H1 (cell line): ENCODE measurements at regions not wholly inside any gene's neighbourhood (a gene's known extent, or its start where the extent isn't known, plus 50 kb on each side); places are given as distances from the start of the nearest gene placed in this dataset.

Experiments used
- CTCF ChIA-PET: fragments of 300-600 bp; sonication (Branson Sonifier 250); formaldehyde crosslinking; loops from one replicate; lab custom pipeline; 2021; ENCODE audit not compliant: partially characterized antibody; lab: Charles Lee
- POLR2A ChIA-PET: fragments of 300-600 bp; sonication (Branson Sonifier 250); formaldehyde crosslinking; loops from one replicate; lab custom pipeline; 2021; ENCODE audit warnings: inconsistent platforms; ENCODE audit not compliant: partially characterized antibody; lab: Charles Lee
- DNase-seq, 2 experiments: peaks; one replicate each; pipeline versions ENCODE4 v3.0.0 to v3.0.0-alpha.2; 2010 to 2022; ENCODE audit warnings: low spot score in 2 of 2, low read depth in 1 of 2, mixed read lengths in 1 of 2
- FAIRE-seq: peaks from 2 replicates; lab custom pipeline; 2011; peaks lifted over from hg19 to GRCh38; lab: Jason Lieb, UNC
- H2AFZ ChIP-seq: 2 replicates; pipeline ENCODE4 v1.8.1; 2012; ENCODE audit warnings: low read length, inconsistent platforms
- H2AK5ac ChIP-seq: 2 replicates; pipeline ENCODE4 v1.6.1; 2013; ENCODE audit warnings: low read depth, low read length
- H2BK120ac ChIP-seq: replicated peaks from 2 replicates; pipeline ENCODE3; 2013; ENCODE audit warnings: low read depth, low read length, inconsistent platforms
- H2BK12ac ChIP-seq: 2 replicates; pipeline ENCODE4 v1.6.1; 2013; ENCODE audit warnings: low read depth, low read length
- H2BK15ac ChIP-seq: 2 replicates; pipeline ENCODE4 v1.6.1; 2013; ENCODE audit warnings: low read length
- H2BK20ac ChIP-seq: 2 replicates; pipeline ENCODE4 v1.6.1; 2013; ENCODE audit warnings: low read length
- H2BK5ac ChIP-seq: 2 replicates; pipeline ENCODE4 v1.6.1; 2013; ENCODE audit warnings: low read depth, low read length
- H3K14ac ChIP-seq: 2 replicates; pipeline ENCODE4 v1.6.1; 2013; ENCODE audit warnings: inconsistent platforms; ENCODE audit not compliant: insufficient read length
- H3K18ac ChIP-seq: 2 replicates; pipeline ENCODE4 v1.6.1; 2013; ENCODE audit warnings: low read length; ENCODE audit errors: extremely low read depth
- H3K23ac ChIP-seq: 2 replicates; pipeline ENCODE4 v1.6.1; 2013; ENCODE audit warnings: inconsistent platforms; ENCODE audit not compliant: insufficient read length
- H3K23me2 ChIP-seq: 2 replicates; pipeline ENCODE4 v1.6.1; 2013; ENCODE audit warnings: low read depth, low read length
- H3K27ac ChIP-seq: 2 replicates; pipeline ENCODE4 v1.6.1; 2011; ENCODE audit warnings: low read depth, low read length, inconsistent platforms
- H3K27me3 ChIP-seq, 4 experiments: replicated peaks in 1 of 4; 1 replicate in 1 of 4; 2 replicates in 3 of 4; pipeline versions ENCODE4 v1.6.1 to v1.8.1; 2011 to 2013; ENCODE audit warnings: low read length in 3 of 4, mild to moderate bottlenecking in 3 of 4, inconsistent platforms in 2 of 4, mixed read lengths in 2 of 4, moderate library complexity in 1 of 4; ENCODE audit not compliant: control insufficient read depth in 3 of 4, insufficient read depth in 3 of 4; ENCODE audit errors: extremely low read depth in 1 of 4
- H3K36me3 ChIP-seq, 4 experiments: 2 replicates each; pipeline versions ENCODE4 v1.6.1 to v1.8.1; 2011 to 2013; ENCODE audit warnings: mild to moderate bottlenecking in 4 of 4, low read length in 3 of 4, moderate library complexity in 2 of 4, control low read depth in 1 of 4, inconsistent platforms in 1 of 4; ENCODE audit not compliant: insufficient read depth in 4 of 4, control insufficient read depth in 2 of 4
- H3K4ac ChIP-seq: replicated peaks from 2 replicates; pipeline ENCODE3; 2013; ENCODE audit warnings: low read length, low read depth, mixed read lengths, inconsistent platforms; ENCODE audit not compliant: insufficient read length
- H3K4me1 ChIP-seq, 4 experiments: replicated peaks in 1 of 4; 1 replicate in 1 of 4; 2 replicates in 3 of 4; pipeline versions ENCODE4 v1.6.1 to v1.8.1; 2011 to 2013; ENCODE audit warnings: low read length in 3 of 4, inconsistent platforms in 2 of 4, mixed read lengths in 1 of 4; ENCODE audit not compliant: insufficient read depth in 4 of 4, control insufficient read depth in 3 of 4
- H3K4me2 ChIP-seq, 2 experiments: 2 replicates each; pipeline versions ENCODE4 v1.6.1 to v1.8.1; 2011 to 2013; ENCODE audit warnings: low read depth in 2 of 2, low read length in 2 of 2, control low read depth in 1 of 2, inconsistent platforms in 1 of 2, mild to moderate bottlenecking in 1 of 2; ENCODE audit not compliant: insufficient read depth in 1 of 2
- H3K4me3 ChIP-seq, 4 experiments: fragments of 200-600, 300-600 bp in 1 of 4; sonication (generic), shearing (Covaris generic), sonication (Bioruptor Twin) in 1 of 4; 2 replicates each; pipeline versions ENCODE4 v1.5.1 to v1.8.1; 2011 to 2016; ENCODE audit warnings: low read length in 4 of 4, low read depth in 3 of 4, control low read depth in 2 of 4, inconsistent platforms in 2 of 4, mild to moderate bottlenecking in 2 of 4, mixed read lengths in 1 of 4, moderate library complexity in 1 of 4; ENCODE audit not compliant: insufficient read depth in 2 of 4; ENCODE audit errors: extremely low read depth in 1 of 4
- H3K56ac ChIP-seq: replicated peaks from 2 replicates; pipeline ENCODE3; 2013; ENCODE audit warnings: low read depth, mild to moderate bottlenecking, mixed read lengths, low read length, inconsistent platforms; ENCODE audit not compliant: insufficient read length
- H3K79me1 ChIP-seq: 2 replicates; pipeline ENCODE4 v1.6.1; 2013; ENCODE audit warnings: low read depth, low read length, control low read depth
- H3K79me2 ChIP-seq, 2 experiments: 2 replicates each; pipeline versions ENCODE4 v1.6.1 to v1.8.1; 2012 to 2013; ENCODE audit warnings: low read length in 2 of 2, mild to moderate bottlenecking in 2 of 2, inconsistent platforms in 1 of 2; ENCODE audit not compliant: insufficient read depth in 2 of 2, control insufficient read depth in 1 of 2
- H3K9ac ChIP-seq, 4 experiments: replicated peaks in 1 of 4; 1 replicate in 1 of 4; 2 replicates in 3 of 4; pipeline versions ENCODE4 v1.6.1 to v1.8.1; 2011 to 2013; ENCODE audit warnings: low read depth in 3 of 4, low read length in 3 of 4, control low read depth in 2 of 4, mild to moderate bottlenecking in 2 of 4, moderate library complexity in 2 of 4, inconsistent platforms in 1 of 4; ENCODE audit errors: extremely low read depth in 1 of 4
- H3K9me3 ChIP-seq, 2 experiments: 2 replicates each; pipeline versions ENCODE4 v1.6.1 to v1.8.1; 2012 to 2013; ENCODE audit warnings: mild to moderate bottlenecking in 2 of 2, moderate library complexity in 2 of 2, control low read depth in 1 of 2, inconsistent platforms in 1 of 2, low read depth in 1 of 2, low read length in 1 of 2, mixed read lengths in 1 of 2; ENCODE audit not compliant: insufficient read depth in 2 of 2
- H4K20me1 ChIP-seq, 2 experiments: replicated peaks in 1 of 2; 2 replicates each; pipeline versions ENCODE3 to v1.8.1; 2011 to 2013; ENCODE audit warnings: inconsistent platforms in 2 of 2, low read length in 2 of 2, mild to moderate bottlenecking in 1 of 2; ENCODE audit not compliant: insufficient read depth in 2 of 2, control insufficient read depth in 1 of 2
- H4K5ac ChIP-seq: 2 replicates; pipeline ENCODE4 v1.6.1; 2013; ENCODE audit warnings: low read length, low read depth, mixed read lengths, inconsistent platforms; ENCODE audit not compliant: insufficient read length
- H4K8ac ChIP-seq: 2 replicates; pipeline ENCODE4 v1.8.0; 2013; ENCODE audit warnings: mild to moderate bottlenecking, moderate library complexity, low read length, inconsistent platforms; ENCODE audit not compliant: insufficient read depth; ENCODE audit errors: extremely low read depth
- H4K91ac ChIP-seq: replicated peaks from 2 replicates; pipeline ENCODE3; 2013; ENCODE audit warnings: low read length, mixed read lengths, inconsistent platforms; ENCODE audit not compliant: insufficient read length
- CBX8 ChIP-seq: fragments of 300-800, 300-1000 bp; sonication (generic); IDR thresholded peaks from 2 replicates; pipeline ENCODE4 v1.7.1; 2016; ENCODE audit warnings: low read depth, low read length, borderline replicate concordance
- CEBPB ChIP-seq: IDR thresholded peaks from 2 replicates; pipeline ENCODE4 v1.6.1; 2012; ENCODE audit warnings: low read depth, low read length
- CHD2 ChIP-seq: IDR thresholded peaks from 2 replicates; pipeline ENCODE4 v1.6.1; 2012; ENCODE audit warnings: low read length, improper control_type of control experiment
- CREB1 ChIP-seq: IDR thresholded peaks from 2 replicates; pipeline ENCODE4 v1.6.1; 2012; ENCODE audit warnings: inconsistent platforms
- JUN ChIP-seq: IDR thresholded peaks from 2 replicates; pipeline ENCODE4 v1.6.1; 2011; ENCODE audit warnings: low read depth, mild to moderate bottlenecking, improper control_type of control experiment, low read length
- JUND ChIP-seq: IDR thresholded peaks from 2 replicates; pipeline ENCODE4 v1.6.1; 2011; ENCODE audit warnings: mild to moderate bottlenecking, improper control_type of control experiment, low read length
- RXRA ChIP-seq: IDR thresholded peaks from 2 replicates; pipeline ENCODE4 v1.6.1; 2011; ENCODE audit warnings: low read depth, mild to moderate bottlenecking, low read length, moderate library complexity; ENCODE audit not compliant: insufficient read depth
- SIX5 ChIP-seq: IDR thresholded peaks from 2 replicates; pipeline ENCODE4 v1.6.1; 2011; ENCODE audit warnings: mild to moderate bottlenecking, low read depth, low read length
- WGBS, 2 experiments: shearing (Covaris generic) in 1 of 2; methylation state at CpG; one replicate each; pipeline versions ENCODE4 v1.1.6 to v1.1.7; 2013 to 2015; ENCODE audit warnings: low lambda C conversion rate in 2 of 2, mixed read lengths in 2 of 2, inconsistent platforms in 1 of 2, low coverage in 1 of 2, missing lambda C conversion rate in 1 of 2; ENCODE audit not compliant: insufficient replicate concordance in 2 of 2, insufficient coverage in 1 of 2, insufficient read length in 1 of 2; ENCODE audit errors: extremely low coverage in 1 of 2, missing lambda C conversion rate in 1 of 2; 5-methylcytosine and 5-hydroxymethylcytosine counted together
- TF ChIP-seq, protein P1 (sequence below): IDR thresholded peaks from 2 replicates; pipeline ENCODE4 v1.6.1; 2012; ENCODE audit warnings: inconsistent platforms

DNA sequence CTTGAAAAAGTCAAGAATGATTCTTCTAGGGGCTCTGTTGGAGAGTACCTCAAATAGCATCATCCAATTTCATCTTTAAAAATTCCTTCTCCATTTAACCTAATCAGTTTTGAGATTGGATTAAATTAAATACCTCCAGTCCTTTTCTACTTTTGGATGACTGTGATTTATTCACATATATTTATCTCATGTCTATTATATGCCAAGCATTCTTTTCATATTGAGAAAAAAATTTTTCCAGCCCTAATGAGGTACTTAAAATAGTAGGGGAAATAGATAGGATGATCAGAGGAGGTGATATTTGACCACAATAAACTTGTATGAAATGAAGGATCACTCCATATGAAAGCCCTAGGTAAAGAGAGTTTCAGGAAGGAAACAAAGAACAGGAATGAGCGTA is 250.1 kb downstream of the MAT2B start:
- no peak overlapping the region for H4K8ac ChIP-seq
- no peaks in the 10 kb centered on the region for H3K36me3 ChIP-seq
- no peak overlapping the region for H3K18ac ChIP-seq
- H3K4ac ChIP-seq, result no peak overlapping the region
- no peak overlapping the region for H2BK15ac ChIP-seq
- no peaks in the 10 kb centered on the region for H3K79me2 ChIP-seq
- no peak overlapping the region for H4K91ac ChIP-seq
- FAIRE-seq (no peak), DNase-seq (no peak)
- no peaks in the 10 kb centered on the region for H3K79me1 ChIP-seq
- H3K9me3 ChIP-seq, result no peaks in the 10 kb centered on the region
- no peak for TF ChIP-seq SIX5
- TF ChIP-seq RXRA, result no peak
- no peak for TF ChIP-seq CHD2
- TF ChIP-seq CREB1, result no peak
- TF ChIP-seq, protein P1, sequence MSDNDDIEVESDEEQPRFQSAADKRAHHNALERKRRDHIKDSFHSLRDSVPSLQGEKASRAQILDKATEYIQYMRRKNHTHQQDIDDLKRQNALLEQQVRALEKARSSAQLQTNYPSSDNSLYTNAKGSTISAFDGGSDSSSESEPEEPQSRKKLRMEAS, result no peak
- no peak for TF ChIP-seq JUN
- no peak for TF ChIP-seq JUND
- no peak for TF ChIP-seq CBX8
- no peak for TF ChIP-seq CEBPB
- ChIA-PET POLR2A (no interaction called here), CTCF (interaction anchor here (1.4 kb wide), 1 partner anchor 15 kb away, joined by 3 read pairs; no protein-coding TSS in a partner anchor)
- no peak overlapping the region for H2AK5ac ChIP-seq
- H4K5ac ChIP-seq, result no peak overlapping the region
- no peaks in the 10 kb centered on the region for H3K23me2 ChIP-seq
- no peak overlapping the region for H2BK12ac ChIP-seq
- H3K14ac ChIP-seq, result no peak overlapping the region
- no peak overlapping the region for H2BK5ac ChIP-seq
- no peak overlapping the region for H3K27ac ChIP-seq
- H3K23ac ChIP-seq, result no peak overlapping the region
- 90% methylated on average over 1 of the region's 1 CpG; no CpG with 5 or more reads in 1 of the 2 experiments for WGBS, 2 experiments
- H3K9ac ChIP-seq, result no peak overlapping the region
- no peak overlapping the region for H3K56ac ChIP-seq
- no peaks in the 10 kb centered on the region for H3K27me3 ChIP-seq
- no peak overlapping the region for H3K4me3 ChIP-seq
- H3K4me1 ChIP-seq, result no peaks in the 10 kb centered on the region
- H2BK120ac ChIP-seq, result no peak overlapping the region
- no peaks in the 10 kb centered on the region for H4K20me1 ChIP-seq
- H2BK20ac ChIP-seq, result no peak overlapping the region
- no peak overlapping the region for H2AFZ ChIP-seq
- H3K4me2 ChIP-seq, result no peak overlapping the region
